ENCODE measurements at regions not wholly inside any gene's neighbourhood (a gene's known extent, or its start where the extent isn't known, plus 50 kb on each side); places are given as distances from the start of the nearest gene placed in this dataset.

- DNase-seq (ENCODE audit: low read depth in 2 of 2), result no peak
Observed at GRCh38 chr11:104655066-104655465, 243.2 kb downstream of the CASP12 start.

GRCh38 chr11:104654181-104654813 is 244.0 kb downstream of the CASP12 start:
- no peak for DNase-seq (ENCODE audit: low read depth in 2 of 2)

- no peak for DNase-seq (ENCODE audit: low read depth in 2 of 2)
Observed at GRCh38 chr11:104653407-104653806, 244.9 kb downstream of the CASP12 start.

- DNase-seq (ENCODE audit: low read depth in 2 of 2), result no peak
Observed at GRCh38 chr11:104652996-104653395, 245.3 kb downstream of the CASP12 start.

- DNase-seq (ENCODE audit: low read depth in 2 of 2), result no peak
Observed at GRCh38 chr11:104650234-104650633, 248.0 kb downstream of the CASP12 start.

GRCh38 chr11:104649002-104649401 is 249.3 kb downstream of the CASP12 start:
- DNase-seq (ENCODE audit: low read depth in 2 of 2), result no peak

GRCh38 chr11:104645261-104646222 is 252.7 kb downstream of the CASP12 start:
- no peak for DNase-seq (ENCODE audit: low read depth in 2 of 2)

- no peak for DNase-seq (ENCODE audit: low read depth in 2 of 2)
Observed at GRCh38 chr11:104637662-104638170, 260.5 kb downstream of the CASP12 start.

GRCh38 chr11:104633226-104633625 is 265.0 kb downstream of the CASP12 start:
- no peak for DNase-seq (ENCODE audit: low read depth in 2 of 2)

GRCh38 chr11:104630352-104630751 is 267.9 kb downstream of the CASP12 start:
- no peak for DNase-seq (ENCODE audit: low read depth in 2 of 2)

GRCh38 chr11:104625246-104625645 is 273.0 kb downstream of the CASP12 start:
- DNase-seq (ENCODE audit: low read depth in 2 of 2), result no peak

- no peak for DNase-seq (ENCODE audit: low read depth in 2 of 2)
Observed at GRCh38 chr11:104624021-104624420, 274.2 kb downstream of the CASP12 start.

- no peak for DNase-seq (ENCODE audit: low read depth in 2 of 2)
Observed at GRCh38 chr11:104623518-104623917, 274.7 kb downstream of the CASP12 start.

GRCh38 chr11:104620991-104621390 is 277.3 kb downstream of the CASP12 start:
- DNase-seq (ENCODE audit: low read depth in 2 of 2), result no peak

- DNase-seq (ENCODE audit: low read depth in 2 of 2), result no peak
Observed at GRCh38 chr11:104619751-104620150, 278.5 kb downstream of the CASP12 start.

- DNase-seq (ENCODE audit: low read depth in 2 of 2), result no peak
Observed at GRCh38 chr11:104618954-104619353, 279.3 kb downstream of the CASP12 start.

- DNase-seq (ENCODE audit: low read depth in 2 of 2), result no peak
Observed at GRCh38 chr11:104614961-104615360, 283.3 kb downstream of the CASP12 start.

GRCh38 chr11:104614117-104614680 is 284.1 kb downstream of the CASP12 start:
- no peak for DNase-seq (ENCODE audit: low read depth in 2 of 2)

- DNase-seq (ENCODE audit: low read depth in 2 of 2), result no peak
Observed at GRCh38 chr11:104610635-104611034, 287.6 kb downstream of the CASP12 start.

- peak; percentile 1 to 16 for DNase-seq (ENCODE audit: low read depth in 2 of 2)
Observed at GRCh38 chr11:104609311-104610085, 288.8 kb downstream of the CASP12 start.

GRCh38 chr11:104602643-104603042 is 295.6 kb downstream of the CASP12 start:
- DNase-seq (ENCODE audit: low read depth in 2 of 2), result no peak
